Stimulated activated CD8-positive, alpha-beta memory T cell treated with anti-CD3 and anti-CD28 coated beads, Interleukin-15, amount 100 ng/mL, for 24 hours (primary cell): ENCODE measurements at regions not wholly inside any gene's neighbourhood (a gene's known extent, or its start where the extent isn't known, plus 50 kb on each side); places are given as distances from the start of the nearest gene placed in this dataset.
"Not testable (repeated sequence)": the region's sequence is repeated elsewhere in the genome, so short reads cannot be mapped to it uniquely, and the experiment has no call there.

Source experiments
- DNase-seq: peaks from one replicate; pipeline ENCODE4 v3.0.0-alpha.2; 2020; ENCODE audit warnings: low read depth

DNA sequence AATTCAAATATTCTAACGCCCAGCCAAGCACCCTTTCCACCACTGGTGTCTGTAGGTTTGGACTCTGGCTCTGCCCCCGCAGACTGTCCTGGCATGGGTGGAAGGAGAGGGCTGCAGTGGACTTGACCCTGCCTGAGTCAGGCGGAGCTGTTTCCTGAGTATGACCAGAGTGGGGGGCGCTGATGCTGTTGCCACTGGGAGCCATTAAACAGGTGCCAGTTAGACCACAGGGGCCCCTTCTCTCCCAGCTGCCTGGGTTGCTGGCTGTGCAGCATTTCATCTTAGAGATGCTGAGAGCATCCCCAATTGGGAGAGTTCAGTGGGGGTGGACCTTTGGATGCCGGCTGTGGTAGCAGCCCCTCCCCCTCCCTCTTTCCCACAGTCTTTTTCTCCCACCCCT, 539.5 kb downstream of the MATN1 start:
- no peak for DNase-seq

DNA sequence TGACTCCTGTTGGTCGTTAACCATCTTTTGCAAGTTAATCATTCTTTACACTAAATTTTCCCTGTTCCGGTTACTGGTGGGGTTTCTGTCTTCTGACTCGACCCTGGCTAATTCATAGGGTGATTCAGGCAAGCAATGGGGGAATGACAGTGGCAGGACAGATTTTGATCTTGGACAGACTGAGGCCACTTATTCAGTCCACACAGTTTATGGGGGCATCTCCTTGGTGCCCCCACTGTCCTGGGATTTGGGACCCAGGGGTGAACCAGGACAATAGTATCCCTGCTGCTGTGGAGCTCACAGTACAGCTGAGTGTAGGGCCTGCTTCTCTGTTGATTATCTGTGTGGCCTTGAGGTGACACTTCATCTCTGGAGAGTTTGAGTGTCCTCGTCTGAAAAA, 540.4 kb downstream of the MATN1 start:
- no peak for DNase-seq

DNA sequence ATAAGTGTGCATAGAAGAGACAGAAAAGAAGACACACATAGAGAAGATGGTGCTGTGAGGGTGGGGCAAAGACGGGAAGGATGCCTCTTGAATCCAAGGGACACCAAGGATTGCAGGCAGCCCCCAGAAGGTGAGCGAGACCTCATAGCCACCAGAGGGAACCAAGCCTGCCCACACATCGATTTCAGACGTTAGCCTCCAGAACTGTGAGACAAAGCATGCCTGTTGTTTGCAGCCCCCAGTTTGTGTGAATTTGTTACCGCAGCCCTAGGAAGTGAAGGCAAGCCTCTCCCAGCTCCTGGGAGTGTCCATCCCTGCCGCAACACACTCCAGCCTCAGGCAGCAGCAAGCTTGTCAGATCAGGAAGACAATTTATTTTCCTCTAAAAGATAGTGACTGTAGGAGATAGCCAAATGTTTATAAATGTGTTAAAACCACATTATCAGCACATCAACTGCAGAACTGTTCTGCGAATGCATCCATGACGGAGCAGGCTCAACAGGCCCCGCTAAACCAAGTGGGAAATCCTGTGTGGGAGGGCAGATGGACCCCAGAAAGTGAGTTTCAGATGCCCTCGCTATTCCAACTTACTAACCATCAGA, 543.3 kb downstream of the MATN1 start:
- no peak for DNase-seq

DNA sequence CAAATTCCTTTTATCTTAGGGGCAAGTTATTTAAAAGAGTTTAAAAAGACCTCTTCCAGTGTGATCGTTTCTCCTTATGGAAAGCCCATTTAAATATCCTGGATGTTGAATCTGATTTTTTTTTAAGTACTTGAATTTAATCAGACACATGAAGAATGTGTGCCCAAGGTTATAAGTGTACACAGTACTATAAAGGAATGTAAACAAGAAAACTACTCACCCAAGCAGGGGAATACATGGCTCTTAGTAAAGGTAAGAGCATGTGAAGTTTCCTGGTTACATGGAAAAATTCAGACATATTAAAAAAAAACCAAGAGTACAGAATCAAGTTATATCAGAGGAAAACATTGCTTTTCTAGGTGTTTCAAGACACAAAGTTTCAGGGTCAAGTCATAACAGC, 546.9 kb downstream of the MATN1 start:
- no peak for DNase-seq

DNA sequence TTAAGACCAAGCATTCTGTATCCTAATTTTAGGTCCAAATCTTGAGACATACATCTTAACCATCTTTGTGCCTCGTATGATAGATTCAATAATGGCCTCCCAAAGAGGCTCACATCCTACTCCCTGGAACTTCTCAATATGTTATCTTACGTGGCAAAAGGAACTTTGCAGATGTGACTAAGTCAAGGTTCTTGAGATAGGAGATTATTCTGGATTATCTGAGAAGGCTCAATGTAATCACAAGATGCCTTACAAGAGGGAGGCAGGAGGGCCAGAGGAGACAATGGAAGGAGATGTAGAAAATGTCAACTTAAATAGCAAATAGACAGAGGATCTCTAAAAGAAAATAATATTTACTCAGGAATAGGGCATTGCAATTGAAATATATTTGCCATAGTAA, 548.9 kb downstream of the MATN1 start:
- DNase-seq, result no peak

DNA sequence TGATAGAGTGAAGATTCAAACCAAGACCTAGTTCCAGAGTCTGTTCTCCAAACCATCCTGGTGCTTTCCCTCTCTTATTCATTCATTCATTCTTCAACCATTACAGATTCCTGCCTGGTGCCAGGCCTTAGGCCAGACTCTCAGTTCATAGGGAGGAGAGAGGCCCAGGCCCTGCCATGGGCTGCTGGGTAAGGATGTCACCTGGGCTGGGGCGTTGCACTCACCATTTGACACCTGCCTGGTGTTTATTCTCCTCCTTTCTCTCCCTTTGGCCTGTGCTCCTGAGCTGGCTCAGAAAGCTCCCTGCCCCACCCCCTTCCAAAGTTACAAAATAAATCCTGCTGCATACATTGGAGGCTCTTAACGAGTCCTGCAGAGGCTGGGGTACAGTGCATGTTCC, 549.8 kb downstream of the MATN1 start:
- no peak for DNase-seq

DNA sequence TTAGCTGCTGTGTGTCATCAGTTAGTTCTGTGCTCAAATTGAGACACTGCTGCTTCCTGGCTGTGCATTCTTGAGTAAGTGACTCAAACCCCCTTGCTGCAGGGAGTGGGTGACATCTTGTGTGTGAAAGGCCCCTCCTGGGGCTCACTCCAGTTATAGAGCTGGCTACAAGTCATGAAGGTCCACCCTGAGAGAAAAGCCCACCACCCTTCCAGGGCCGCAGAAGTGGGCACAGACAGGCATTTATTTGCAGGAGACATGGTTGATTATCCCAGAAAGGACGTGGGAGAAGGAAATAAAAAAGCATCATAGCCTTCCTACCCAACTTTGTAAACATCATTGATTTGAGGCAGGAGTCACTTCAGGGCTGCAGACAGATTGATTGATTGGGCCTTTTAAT, 550.6 kb downstream of the MATN1 start:
- DNase-seq, result no peak

DNA sequence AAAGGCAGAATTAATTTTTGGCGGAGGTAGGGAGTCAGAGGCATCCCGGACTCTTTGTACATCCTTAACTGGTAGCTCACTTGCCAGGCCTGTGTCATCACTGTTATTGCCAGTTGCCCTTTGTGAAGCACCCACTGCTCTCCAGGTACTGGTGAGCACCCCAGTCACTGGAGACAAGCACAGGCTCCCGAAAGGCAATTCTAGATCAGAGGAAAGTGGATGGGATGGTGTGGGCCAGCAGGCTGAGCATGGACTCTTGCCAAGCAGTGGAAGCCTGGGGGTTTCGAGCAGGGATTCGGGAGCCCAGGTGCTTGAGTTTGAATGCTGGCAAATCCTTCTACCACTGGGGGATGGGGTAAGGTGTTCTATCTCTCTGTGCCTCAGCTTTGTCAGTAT, 551.1 kb downstream of the MATN1 start:
- DNase-seq, result no peak

DNA sequence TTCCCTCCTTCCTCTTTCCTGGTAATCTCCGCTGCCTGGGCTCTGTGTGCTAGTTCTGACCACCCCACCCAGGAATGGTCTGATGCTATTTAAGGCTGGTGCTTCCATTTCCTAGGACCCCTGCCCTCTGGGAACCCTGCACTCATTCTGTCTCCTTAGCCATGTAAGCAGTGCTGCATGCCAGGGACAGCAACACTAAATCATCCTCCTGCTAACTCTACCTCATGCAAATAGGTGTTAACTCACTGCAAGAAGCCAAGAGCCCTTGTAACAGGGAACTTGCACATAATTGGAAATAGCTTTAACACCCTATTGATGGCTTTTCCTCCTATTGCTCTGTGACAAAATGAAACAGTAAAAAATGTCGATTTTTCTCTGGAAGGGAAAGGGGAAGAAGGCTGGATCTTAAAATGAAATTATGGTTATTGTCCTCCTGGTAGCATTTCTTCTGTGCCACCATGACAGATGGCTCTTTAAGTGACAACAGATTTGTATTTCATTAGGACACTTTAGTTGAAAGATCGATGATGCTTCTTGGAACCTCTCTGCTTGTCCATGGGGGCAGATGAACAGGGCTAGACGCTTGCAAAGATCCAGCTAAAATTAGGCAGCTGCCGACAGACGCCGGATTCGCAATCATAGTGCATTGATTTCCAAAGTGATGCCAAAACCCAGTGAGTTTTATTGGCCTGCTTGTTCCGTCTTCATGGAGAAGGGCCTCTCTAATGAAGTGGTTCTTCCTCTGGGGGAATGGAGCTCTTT, 551.7 kb downstream of the MATN1 start:
- DNase-seq, result no peak

DNA sequence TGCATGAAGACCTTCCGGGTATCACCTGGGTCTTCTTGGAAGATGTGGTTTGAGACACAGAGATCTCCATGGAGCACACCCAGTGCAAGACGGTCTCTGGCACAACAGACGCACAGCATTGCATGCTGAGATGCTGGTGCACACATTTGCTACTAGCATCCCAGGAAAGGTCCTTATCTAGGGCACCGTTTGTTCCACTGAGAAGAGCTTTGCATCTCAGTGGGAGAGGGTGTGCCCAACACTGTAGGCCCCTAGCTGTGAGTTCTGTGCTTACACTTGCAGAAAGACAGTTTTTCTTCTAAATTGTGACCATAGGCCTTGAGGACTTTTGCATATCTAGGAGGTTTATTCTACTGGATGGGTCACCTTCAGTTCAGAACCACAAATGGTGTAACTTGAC, 554.1 kb downstream of the MATN1 start:
- DNase-seq, result no peak

DNA sequence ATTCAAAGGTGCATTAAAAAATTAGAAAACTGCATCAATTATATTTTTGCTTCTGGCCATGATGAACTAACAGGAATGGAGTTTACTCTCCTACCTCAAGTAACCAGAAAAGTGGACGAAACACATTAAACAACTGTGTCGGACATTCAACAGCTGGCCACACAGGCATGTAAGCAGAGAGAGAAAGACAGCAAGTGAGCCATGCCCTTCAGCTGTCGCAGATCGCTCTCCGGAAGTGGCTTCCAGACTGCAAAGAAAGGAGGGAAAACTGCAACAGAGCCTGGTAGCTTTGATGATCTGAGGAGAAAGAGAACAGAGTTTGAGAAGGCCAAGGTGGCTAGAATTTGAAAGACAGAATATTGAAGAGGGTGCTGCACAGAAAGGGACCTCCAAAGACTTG, 557.2 kb downstream of the MATN1 start:
- DNase-seq, result no peak

DNA sequence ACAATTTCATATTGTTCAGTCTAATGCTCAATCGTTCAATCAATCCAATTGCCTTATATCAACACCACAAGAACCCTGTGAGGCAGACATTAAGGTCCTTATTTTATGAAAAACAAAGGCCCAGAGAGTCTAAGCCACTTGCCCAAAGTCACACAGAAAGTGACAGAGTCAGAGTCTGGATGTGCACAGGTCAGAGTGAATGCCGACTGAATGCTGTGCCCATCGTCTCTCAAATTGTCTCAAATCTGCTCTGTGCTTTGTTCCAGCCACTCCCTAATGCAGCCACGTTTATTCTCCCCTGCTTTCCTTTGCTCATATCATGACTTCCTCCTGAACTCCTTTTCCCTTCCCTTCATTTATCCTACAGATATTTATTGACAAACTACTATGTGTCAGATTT, 558.3 kb downstream of the MATN1 start:
- no peak for DNase-seq

DNA sequence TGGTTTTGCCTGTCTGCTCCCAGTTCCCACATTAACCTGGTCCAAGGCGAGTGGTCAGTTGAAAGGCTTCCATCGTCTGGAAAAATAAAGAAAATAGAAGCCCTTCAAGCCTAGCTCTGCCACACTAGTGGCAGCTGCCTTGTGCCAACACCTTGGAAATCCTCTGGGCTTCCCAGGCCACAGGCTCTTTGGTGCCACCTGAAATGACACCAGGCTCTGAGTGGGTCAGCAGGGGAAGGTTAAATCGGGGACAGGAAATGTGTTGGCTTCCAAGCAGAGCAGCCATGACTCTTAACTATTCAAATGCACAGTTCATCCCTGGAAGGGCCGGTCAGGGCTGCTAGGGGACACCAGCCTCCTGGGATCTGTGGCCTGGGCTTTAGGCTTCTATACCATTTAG, 558.7 kb downstream of the MATN1 start:
- no peak for DNase-seq

DNA sequence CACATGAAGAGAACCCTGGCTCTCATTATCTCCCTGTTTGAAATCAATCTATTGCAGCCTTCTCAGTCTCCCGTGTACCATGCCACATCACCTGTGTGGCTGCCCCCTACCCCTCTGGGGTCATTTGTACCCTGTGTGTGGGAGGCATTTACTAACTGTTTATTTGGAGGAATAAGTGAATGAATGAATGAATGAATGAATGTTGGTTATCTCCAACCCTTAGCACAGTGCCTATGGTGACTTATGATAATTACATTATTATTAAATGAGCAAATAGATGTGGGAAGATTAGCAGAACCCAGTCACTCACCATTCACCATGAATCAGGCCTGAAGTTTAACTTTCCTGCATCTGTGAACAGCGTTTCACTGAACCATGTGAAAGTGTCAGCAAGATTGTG, 560.8 kb downstream of the MATN1 start:
- DNase-seq, result no peak

DNA sequence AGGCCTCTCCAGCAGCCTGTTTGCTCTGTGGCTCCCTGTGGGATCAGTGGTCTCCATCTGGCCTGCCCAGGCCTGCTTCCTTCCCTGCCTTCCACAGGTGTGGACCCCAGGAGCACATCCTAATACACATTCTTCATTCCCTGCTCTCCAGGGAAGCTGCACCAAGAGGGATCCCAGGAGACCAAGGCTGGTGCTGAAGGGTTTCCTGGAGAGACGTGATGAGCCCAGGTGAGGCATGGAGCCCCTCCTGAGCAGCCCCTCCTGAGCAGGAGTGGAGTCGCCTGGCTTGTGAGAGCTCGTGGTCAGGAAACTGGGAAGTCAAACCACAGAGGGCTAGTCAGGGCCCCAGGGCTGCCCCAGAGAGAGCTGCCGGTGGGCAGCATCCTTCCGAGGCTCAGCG, 561.4 kb downstream of the MATN1 start:
- DNase-seq, result no peak

DNA sequence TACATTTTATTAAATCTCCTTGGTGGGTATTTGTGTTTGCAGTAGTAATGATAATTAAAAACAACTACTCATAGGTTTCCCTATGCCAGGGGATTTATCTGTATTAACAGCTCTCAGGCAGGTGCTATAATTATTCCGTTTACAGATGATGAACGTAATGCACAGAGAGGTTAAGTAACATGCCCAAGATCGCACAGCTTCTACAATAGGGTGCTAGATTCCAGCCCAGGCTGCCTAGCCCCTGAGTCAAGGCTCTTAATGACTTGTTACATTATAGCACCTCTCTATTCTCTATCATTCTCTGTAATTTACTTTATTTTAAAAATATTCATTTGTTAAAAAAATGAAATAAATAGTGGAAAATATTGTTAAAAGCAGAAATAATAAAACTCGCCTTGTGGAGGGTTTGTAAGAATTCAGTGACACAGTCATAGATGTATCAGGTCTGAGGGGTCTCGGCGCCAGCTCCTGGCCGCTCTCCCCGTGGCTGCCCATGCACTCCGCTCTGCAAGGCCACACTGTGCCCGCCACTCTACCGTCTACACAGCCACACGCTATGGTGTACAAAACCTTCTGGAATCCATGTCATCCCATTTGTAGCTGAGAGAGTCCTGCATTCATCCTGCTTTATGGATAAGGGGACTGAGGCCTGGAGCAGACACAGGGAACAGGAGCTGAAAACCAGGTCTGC, 562.2 kb downstream of the MATN1 start:
- no peak for DNase-seq

DNA sequence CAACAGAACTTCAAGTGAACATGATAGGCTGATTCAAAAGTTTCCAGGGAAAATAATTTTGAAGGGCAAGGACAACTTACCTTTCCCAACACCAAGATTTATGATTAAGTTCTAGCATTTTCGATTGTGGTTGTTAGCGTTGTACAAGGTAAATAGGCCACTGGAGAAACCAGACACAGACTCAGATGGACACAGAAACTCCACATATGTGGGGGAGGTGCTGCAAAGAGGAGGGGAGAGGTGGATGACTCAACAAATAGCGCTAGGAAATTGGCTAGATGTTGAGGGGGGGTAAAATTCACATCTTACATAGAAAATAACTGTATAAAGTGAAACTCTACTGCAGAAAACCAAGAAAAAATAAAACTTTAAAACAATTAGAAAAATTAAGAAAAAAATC, 564.4 kb downstream of the MATN1 start:
- no peak for DNase-seq

DNA sequence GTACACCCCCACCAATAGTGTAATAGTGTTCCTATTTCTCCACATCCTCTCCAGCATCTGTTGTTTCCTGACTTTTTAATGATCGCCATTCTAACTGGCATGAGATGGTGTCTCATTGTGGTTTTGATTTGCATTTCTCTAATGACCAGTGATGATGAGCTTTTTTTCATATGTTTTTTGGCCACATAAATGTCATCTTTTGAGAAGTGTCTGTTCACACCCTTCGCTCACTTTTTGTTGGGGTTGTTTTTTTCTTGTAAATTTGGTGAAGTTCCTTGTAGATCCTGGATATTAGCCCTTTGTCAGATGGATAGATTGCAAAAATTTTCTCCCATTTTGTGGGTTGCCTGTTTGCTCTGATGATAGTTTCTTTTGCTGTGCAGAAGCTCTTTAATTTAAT, 567.7 kb downstream of the MATN1 start:
- DNase-seq, result not testable (repeated sequence)

DNA sequence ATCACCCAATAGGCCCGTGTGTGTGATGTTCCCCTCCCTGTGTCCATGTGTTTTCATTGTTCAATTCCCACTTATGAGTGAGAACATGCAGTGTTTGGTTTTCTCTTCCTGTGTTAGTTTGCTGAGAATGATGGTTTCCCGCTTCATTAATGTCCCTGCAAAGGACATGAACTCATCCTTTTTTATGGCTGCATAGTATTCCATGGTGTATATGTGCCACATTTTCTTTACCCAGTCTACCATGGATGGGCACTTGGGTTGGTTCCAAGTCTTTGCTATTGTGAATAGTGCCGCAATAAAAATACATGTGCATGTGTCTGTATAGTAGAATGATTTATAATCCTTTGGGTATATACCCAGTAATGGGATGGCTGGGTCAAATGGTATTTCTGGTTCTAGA, 568.1 kb downstream of the MATN1 start:
- DNase-seq, result not testable (repeated sequence)

DNA sequence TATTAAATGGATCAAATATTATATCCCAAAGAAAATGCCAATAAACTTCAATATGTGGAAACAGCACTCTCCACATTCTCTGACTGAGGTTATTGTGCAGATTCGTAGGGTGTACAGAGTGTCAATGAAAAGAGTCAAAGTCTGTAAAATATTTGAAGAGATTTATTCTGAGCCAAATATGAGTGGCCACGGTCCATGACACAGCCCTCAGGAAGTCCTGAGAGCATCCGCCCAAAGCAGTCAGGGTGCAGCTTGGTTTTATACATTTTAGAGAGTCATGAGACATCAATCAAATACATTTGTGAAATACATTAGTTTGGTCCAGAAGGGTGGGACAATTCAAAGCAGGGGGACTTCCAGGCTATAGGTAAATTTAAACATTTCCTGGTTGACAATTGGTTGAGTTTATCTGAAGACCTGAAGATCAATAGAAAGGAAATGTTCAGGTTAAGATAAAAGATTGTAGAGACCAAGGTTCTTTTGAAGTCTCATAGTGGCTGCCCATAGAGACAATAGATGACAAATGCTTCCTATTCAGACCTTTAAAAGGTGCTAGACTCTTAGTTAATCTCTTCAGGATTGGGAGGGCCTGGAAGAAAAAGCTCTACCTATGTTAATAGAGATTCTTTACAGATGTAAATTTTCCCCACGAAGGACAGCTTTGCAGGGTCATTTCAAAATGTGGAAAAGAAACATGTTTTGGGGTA, 569.5 kb downstream of the MATN1 start:
- DNase-seq, result no peak

DNA sequence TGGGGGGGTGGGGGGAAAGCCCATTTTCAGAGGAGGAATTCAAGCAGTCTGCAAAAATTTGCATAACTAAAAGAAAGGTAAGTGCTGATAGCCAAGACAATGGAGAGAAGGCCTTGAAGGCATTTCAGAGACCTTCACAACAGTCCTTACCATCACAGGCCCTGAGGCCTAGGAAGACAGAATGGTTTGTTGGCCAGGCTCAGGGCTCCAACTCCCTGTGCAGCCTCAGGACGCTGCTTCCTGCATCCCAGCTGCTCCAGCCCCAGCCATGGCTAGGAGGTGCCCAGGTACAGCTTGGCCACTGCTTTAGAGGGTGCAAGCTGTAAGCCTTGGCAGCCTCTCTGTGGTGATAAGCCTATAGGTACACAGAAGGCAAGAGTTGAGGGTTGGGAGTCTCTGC, 571.6 kb downstream of the MATN1 start:
- DNase-seq, result no peak

DNA sequence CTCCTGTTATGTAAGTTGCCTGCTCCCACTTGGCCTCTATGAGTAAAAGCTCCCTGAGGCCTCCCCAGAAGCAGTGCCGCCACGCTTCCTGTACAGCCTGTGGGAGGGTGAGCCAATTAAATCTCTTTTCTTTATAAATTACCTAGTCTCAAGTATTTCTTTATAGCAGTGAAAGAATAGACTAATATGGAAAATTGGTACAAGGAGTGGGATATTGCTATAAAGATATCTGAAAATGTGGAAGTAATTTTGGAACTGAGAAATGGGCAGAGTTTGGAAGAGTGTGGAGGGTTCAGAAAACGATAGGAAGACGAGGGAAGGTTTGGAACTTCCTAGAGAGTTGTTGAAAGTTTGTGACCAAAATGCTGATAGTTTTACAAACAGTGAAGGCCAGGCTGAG, 572.3 kb downstream of the MATN1 start:
- DNase-seq, result no peak

DNA sequence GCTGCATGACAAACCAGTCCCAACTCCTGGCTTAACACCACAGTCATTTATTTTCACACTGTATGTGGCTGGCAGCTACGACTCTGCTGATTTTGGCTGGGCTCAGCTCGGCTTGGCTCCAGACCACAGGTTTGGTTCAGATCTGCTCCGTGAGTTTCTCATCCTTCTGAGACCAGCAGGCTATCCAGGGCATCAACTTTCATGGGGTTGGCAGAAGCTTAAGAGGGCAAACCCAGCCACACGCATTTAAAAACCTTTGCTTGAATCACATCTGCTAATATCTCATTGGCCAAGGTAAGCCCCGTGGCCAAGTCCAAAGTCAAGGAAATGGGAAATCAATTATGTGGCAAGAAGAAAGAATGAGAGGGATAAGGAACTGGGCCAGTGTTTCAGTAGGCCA, 574.2 kb downstream of the MATN1 start:
- DNase-seq, result no peak
